SH-SY5Y (cell line): ENCODE measurements at regions not wholly inside any gene's neighbourhood (a gene's known extent, or its start where the extent isn't known, plus 50 kb on each side); places are given as distances from the start of the nearest gene placed in this dataset.

Experiments
- GATA2 ChIP-seq: IDR thresholded peaks from 2 replicates; pipeline ENCODE4 v1.6.1; 2011; ENCODE audit warnings: mild to moderate bottlenecking, low read depth, low read length
- GATA3 ChIP-seq: IDR thresholded peaks from 2 replicates; pipeline ENCODE4 v1.6.1; 2011; ENCODE audit warnings: low read depth, mild to moderate bottlenecking, low read length, moderate library complexity

DNA sequence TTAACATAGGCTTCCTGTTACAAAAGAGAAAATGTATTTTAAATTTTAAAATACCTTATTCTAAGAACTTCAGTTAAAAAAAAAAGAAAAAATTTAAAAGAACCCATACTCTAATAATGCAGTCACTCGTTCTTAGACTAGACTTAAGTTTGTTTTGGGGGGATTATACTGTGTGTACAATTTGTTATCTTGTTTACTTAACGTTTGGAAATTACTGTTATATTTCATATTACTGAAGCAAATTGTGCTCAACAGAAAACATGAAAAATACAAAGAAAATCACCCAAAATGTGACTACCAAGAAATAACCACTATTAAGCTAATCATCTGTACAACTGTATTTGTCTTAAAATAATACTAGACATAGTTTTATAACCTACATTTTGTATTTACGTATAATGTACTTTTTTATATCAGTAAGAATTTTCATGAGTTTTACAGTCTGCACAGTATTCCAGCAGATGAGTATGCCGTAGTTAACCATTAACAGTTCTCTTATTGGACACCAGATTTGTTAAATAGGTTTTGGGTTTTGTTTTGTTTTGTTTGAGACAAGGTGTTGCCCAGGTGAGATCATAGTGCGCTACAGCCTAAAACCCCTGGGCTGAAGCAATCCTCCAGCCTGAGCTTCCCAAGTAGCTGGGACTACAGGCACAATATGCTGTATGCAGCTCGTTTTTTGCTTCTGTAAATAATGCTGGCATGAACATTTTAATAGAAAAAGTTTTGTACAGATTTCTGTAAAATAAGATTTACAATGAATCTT lies 88.8 kb upstream of the CHD2 start:
- TF ChIP-seq GATA3 (no peak), GATA2 (no peak)

DNA sequence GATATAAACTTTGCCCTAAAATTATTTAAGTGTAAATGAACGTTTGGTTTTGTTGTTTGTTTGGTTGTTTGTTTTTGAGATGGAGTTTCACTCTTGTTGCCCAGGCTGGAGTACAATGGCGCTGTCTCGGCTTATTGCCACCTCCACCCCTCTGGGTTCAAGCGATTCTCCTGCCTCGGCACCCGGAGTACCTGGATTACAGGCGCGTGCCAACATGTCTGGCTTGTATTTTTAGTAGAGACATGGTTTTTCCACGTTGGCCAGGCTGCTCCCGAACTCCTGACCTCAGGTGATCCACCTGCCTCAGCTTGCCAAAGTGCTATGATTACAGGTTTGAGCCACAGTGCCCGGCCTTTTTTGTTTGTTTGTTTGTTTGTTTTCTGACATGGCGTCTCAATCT lies 87.9 kb upstream of the CHD2 start:
- TF ChIP-seq GATA3 = no peak
- no peak for TF ChIP-seq GATA2

DNA sequence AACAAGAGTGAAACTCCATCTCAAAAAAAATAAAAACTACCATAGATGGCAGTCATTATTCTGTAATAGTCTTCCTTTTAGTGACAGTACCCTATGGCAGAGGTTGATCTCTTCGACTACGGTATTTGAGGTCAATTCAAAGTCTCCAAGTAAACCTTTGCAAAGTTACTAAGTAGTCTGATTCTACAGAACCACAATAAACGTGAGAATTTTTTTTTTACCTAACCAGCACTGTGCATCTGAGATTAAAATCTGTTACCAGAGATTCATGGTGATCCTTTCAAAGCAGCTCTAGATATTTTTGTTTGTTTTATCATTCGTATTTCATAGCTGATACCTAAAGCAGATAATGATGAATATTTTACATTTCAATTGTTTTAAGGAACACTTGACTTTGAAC lies 86.6 kb upstream of the CHD2 start:
- TF ChIP-seq GATA2 (no peak), GATA3 (no peak)

DNA sequence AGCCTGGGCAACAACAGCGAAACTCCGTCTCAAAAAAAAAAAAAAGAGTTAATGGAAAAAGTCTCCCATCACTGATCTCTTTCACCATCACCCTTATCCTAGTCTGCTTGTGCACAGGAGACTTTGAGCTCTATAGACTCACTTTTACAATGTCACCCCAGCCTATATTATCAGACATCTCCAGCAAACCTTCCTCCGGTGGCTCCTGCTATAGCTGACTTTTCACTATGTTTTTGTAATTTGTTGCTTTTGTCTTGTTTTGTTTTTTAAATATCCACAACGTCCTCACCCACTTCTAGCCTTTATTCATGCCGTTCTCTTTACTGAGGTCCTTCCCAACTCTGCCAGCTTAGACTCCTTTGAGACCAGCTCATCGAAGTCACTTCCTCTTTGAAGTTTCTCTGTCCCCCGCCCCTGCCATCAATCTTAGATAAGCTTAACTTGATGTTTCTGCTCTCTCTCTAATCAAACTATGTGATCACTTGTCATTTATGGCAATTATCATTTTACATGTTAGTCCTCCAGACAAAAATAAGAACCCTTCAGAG lies 82.7 kb upstream of the CHD2 start:
- TF ChIP-seq GATA2 (no peak), GATA3 (no peak)

DNA sequence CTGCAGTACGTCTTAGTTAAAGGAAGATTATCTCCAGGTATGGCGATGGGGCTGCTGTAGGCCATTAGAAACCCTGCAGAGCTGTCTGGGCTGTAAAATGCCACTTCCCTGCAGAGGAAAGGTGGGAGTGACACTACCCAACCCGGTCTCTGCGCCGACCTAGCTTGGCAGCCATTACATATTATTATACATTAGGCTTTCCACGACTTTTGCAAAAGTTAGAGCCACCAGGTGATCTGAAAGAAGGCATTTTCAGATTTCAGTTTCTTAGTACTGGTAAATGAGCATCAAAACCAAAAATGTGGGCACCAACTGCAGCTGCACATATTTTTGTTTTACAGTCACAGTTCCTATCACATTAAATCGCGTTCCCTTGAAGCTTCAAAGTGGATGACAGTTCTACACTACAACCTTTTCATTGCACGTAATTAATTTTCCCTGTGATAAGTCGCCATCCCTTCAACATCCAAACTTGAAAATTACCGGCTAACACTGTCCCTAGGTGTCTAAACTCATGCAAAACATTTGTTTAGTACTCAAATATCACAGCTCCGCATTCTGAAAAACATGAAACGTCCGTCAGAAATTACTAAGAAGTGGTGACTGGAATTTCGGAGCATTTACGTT lies 81.4 kb upstream of the CHD2 start:
- no peak for TF ChIP-seq GATA3
- TF ChIP-seq GATA2 = no peak

DNA sequence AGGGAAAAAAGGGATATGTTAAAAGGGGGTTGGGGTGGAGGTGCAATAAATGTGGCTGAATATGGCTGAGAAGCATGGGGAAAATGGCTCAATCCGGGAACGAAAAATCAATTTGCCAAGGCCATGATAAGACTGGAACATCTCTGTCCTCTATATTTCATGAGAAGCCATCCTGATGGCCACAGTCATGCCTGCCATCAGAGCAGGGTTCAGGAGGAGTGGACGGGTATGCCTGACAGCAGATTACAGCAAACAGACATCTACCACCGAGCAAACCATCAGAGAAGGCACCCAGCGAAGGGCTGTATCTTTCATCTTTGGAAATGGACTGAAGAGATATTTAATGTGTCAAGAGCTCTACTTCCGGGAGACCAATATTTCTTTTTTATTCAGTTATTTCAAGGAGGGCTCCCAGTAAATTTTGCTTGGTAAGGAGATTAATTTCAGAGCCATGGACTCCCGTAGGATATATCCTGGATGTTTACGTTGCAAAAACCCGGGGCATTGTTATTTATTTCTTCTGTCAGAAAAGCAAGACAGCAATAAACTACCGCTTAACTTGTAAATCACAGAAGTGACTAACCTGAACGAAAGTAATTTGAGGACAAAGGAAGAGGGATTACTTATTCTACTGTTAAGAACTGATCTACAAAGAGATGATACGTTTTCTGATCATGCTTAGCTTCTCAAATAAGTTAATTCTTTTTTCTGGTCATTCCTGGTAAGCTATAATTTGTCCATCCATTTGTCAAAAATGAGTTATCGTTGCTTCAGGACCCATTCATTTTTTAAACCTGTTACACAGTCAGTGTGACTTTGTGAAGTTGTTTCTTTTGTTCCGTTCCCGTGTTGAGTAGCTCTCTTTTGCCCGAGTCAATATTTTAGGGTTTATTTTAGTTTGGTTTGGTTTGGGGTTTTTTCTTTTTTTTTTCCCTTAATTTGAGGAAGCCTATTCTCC lies 80.6 kb upstream of the CHD2 start:
- TF ChIP-seq GATA2 (0 out of 2 replicates have a peak, but pooled peaks have one; percentile 29), GATA3 (no peak)

DNA sequence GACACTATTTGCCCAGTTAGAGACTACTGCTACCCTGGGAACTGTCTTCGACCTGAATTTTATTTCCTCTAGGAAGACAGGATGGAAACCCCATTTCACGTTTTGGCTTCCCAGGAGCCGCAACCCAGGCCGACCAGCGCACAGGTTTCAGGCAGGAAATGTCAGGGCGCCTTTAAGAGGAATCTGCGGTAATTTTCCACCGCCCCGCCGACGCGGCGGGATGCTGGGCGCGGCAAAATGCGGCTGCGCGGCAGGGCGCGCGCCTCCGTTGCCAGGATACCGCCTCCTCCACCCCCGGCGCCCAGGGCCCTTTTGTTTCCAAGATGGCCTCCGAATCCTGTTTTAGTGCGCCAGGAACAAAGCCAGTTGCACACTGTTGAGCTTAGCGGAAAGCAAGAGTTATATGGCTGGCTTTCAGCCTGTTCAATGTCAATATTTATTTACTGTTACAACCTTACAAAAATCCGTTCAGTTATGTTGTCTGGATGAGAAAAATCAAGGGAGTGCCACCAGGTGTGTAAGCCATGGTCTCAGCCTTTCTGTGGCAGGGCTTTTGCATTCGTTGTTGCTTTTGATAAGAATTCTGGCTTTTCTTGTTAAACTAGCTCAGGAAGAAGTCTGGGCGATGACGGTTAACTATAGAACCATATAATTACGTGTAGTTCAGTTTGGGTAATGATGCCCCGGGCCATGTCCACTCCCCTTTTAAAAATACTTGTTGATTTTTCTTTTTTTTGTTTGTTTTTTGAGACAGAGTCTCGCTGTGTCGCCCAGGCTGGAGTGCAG lies 79.7 kb upstream of the CHD2 start:
- TF ChIP-seq GATA3 (no peak), GATA2 (no peak)

DNA sequence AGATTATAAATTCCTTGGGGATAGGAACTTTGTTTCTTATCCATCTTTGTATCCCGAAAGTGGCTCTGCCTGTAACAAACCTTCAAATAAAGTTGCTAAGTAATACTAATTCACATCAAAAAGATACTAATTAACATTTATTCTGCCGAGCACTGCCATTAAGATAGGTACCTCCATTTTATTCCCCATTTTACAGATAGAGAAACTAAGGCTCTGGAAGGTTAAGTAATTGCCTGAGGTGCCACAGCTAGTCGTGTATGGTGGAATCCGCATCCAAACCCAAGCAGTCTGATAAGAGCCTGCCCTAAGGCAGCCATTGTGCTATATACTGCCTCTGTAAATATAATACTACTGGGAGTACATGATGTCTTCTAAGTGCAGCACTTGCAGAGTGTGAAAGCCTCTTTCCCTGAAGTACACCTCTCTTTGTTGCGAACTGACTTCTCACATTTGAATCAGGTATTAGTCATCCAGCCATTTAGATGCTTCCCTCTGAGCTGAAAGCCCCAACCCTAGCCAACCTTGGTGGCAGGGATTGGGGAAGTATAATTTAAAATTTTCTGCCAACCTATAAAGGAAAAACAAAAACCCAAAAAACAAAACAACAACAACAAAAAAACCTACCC lies 78.5 kb upstream of the CHD2 start:
- TF ChIP-seq GATA3 = no peak
- no peak for TF ChIP-seq GATA2

DNA sequence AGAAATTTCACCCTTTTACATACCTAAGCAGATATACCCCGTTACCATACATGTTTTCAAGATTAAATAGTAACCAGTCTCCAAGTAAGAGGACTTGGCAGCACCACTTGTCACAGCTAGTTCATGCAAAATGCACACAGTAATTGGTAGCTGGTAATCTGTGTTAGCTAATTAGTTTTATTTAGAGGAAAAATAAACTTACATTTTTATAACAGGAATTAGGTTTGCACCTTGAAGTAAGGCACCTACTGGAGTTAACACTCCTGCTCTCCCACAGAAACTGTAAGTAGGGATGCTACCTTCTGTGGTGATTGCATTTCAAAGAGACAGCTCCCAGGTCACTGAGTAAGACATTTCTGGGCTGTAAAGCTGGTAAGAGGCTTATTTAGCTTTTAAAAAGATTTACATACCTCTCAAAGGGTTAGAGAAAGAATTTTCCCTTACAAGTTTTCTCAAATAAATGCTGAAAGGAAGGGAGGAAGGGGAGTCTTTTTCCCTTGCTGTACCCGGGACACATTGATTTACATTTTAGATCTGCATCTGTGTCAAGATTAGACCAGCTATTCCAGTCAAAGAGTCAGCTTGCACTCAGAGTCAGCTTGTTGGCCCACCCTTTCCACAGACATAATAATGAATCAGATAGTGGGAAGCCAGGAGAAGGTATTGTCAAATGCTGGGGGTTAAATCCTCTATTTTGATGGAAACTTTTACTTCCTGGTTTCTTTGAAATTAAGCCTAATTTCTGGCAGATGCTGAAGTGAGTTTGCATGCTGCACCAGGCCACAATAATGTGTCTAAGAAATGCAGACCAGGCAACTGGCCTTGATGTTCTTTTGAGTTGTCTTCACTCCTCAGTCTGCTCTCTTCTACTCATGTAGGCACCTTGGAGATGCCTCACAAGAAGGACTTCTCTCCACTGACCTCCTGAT lies 77.6 kb upstream of the CHD2 start:
- TF ChIP-seq GATA3 = no peak
- peak; percentile 24 for TF ChIP-seq GATA2

DNA sequence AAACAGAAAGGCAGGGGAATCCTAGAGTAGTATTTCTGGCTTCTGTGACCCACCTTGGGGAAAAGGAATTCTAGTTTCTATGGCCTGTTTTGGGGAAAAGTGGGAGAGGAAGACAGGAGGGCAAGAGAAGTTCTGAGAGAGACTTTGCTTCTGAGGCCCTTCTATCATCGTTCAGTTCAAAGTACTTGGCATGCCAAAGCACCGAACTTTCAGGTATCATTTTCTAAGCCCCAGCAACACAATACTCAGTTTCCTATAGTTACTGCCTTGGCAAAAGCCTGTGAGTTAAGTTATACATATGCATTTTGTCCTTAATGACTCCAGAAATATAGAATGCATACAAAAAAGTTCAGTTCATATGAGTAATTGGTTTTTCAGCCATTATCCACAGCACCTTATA lies 74.1 kb upstream of the CHD2 start:
- TF ChIP-seq GATA3 (no peak), GATA2 (no peak)

DNA sequence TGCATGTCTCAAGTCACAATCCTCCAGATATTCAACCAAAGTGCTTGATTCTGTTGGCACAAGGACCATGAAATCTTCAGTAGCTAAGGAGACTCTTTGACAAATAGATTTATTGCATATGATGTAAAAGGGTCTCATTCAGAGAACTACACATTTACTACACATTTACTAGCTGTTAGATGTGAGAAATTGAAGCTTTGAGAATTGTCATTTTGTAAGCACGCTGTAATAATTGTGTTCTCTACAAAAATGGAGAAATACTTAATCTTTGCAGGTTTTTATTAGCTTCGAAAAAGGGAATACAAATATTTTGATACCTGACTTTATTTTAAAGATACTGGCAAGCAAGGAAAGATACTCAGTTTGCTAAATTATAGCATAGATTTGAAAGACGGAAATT lies 70.2 kb upstream of the CHD2 start:
- no peak for TF ChIP-seq GATA2
- TF ChIP-seq GATA3 = no peak

DNA sequence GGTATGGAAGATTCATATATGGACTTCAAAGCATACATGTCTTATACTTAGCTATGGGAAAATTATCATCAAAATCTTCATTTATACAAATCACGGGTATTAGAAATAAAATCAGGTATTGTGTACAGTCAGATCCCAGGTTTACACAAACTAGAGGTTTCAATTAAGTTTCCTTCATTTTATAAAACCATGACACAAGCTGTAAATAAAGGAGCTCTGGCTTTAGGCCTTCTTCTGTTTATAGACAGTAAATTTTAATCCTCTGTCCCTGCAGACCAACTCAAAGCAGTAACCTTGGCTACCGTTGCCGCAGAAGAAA lies 68.8 kb upstream of the CHD2 start:
- TF ChIP-seq GATA3 (no peak), GATA2 (no peak)
